ENCODE measurements at regions not wholly inside any gene's neighbourhood (a gene's known extent, or its start where the extent isn't known, plus 50 kb on each side); places are given as distances from the start of the nearest gene placed in this dataset.

DNA sequence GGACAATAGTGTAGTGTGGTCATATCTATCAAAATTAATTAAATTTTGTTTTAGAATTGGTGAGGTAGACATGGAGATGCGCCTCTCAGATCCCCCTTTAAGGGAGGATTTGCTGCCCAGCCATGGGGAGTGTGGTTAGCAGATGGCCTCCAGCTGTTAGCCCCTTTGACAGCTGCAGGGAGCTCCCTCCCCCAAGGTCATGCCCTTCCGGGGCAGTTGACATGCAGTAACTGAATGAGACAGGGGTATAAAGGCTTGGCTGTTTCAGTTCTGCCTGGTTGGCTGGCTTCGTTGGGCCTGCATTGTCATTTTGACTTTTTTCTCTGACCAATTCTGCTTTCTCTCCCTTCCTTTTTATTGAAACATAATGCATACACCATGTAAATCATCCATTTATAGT is 291.5 kb upstream of the SRRM4 start:
- peaks cover 0 to 39% (median 24%) of the 10 kb centered on the region in 4 donors for H3K4me1 ChIP-seq
- no peaks in the 10 kb centered on the region for H3K36me3 ChIP-seq
- TF ChIP-seq POLR2AphosphoS5 (IDR thresholded peaks at IDR 0.05) (no peak), EP300 (IDR thresholded peaks at IDR 0.05) (no peak), POLR2A (IDR thresholded peaks at IDR 0.05) (no peak)
- TF ChIP-seq, protein P1, sequence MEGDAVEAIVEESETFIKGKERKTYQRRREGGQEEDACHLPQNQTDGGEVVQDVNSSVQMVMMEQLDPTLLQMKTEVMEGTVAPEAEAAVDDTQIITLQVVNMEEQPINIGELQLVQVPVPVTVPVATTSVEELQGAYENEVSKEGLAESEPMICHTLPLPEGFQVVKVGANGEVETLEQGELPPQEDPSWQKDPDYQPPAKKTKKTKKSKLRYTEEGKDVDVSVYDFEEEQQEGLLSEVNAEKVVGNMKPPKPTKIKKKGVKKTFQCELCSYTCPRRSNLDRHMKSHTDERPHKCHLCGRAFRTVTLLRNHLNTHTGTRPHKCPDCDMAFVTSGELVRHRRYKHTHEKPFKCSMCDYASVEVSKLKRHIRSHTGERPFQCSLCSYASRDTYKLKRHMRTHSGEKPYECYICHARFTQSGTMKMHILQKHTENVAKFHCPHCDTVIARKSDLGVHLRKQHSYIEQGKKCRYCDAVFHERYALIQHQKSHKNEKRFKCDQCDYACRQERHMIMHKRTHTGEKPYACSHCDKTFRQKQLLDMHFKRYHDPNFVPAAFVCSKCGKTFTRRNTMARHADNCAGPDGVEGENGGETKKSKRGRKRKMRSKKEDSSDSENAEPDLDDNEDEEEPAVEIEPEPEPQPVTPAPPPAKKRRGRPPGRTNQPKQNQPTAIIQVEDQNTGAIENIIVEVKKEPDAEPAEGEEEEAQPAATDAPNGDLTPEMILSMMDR (IDR thresholded peaks at IDR 0.05): no peak
- no peaks in the 10 kb centered on the region for H3K27me3 ChIP-seq
- H3K9me3 ChIP-seq: no peaks in the 10 kb centered on the region
- H3K27ac ChIP-seq: no peak overlapping the region
- intact Hi-C loops (cut with DNase I): loop anchor here (5.0 to 10.0 kb wide), 5 partner anchors 127 to 638 kb away; partner anchors contain the start of gene HSPB8
- H3K4me3 ChIP-seq: no peak overlapping the region
- DNase-seq: no peak
- WGBS, 2 donors: 41 to 55% methylated on average over 3 of the region's 3 CpGs

- WGBS, 2 donors: 63 to 71% methylated on average over 3 of the region's 3 CpGs
- intact Hi-C loops (cut with DNase I): no loop called here
- Histone ChIP-seq H3K36me3 (no peaks in the 10 kb centered on the region), H3K27me3 (no peaks in the 10 kb centered on the region), H3K4me3 (no peak overlapping the region), H3K4me1 (peaks cover 0 to 33% (median 19%) of the 10 kb centered on the region in 4 donors), H3K9me3 (no peaks in the 10 kb centered on the region), H3K27ac (no peak overlapping the region)
- TF ChIP-seq, protein P1 (IDR thresholded peaks at IDR 0.05): no peak
- TF ChIP-seq POLR2AphosphoS5 (IDR thresholded peaks at IDR 0.05) (no peak), POLR2A (IDR thresholded peaks at IDR 0.05) (no peak), EP300 (IDR thresholded peaks at IDR 0.05) (no peak)
- no peak for DNase-seq
Observed at GRCh38 chr12:118690506-118690905, 290.8 kb upstream of the SRRM4 start.

DNA sequence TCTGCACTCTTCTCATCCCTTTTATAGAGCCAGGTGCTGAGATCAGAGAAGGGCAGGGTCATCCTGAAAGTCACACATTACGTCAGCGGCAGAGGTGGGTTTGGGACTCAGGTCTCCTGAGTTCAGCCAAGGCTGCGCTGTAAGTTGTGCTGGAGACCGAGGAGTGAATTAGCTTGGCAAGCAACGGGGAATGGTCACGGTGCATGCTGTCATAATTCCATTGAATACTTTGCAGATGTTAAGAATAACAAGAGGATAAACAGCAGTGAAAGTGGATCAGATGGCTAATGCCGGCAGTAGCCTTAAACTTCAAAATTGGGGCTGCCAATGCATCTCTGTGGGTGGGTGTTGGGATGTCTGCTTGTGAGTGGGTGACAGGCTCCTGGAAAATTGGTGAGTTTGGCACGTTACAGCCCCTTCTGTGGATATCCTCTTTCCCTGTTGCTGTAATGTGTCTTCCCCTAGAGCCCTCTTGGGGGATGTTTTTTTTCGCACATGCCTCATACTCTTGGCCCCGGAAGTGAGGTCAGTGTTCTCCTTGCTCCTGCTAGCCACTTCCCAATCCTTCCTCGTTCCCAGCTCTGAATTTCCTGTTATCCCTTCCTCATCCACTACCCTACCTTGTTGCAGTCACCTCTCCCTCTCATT is 287.1 kb upstream of the SRRM4 start:
- DNase-seq: peak; percentile 78
- no peaks in the 10 kb centered on the region for H3K36me3 ChIP-seq
- H3K27me3 ChIP-seq: no peaks in the 10 kb centered on the region
- intact Hi-C loops (cut with DNase I): no loop called here
- no peak overlapping the region for H3K4me3 ChIP-seq
- H3K4me1 ChIP-seq: peaks cover 0 to 11% (median 6%) of the 10 kb centered on the region in 4 donors
- TF ChIP-seq, protein P1 (IDR thresholded peaks at IDR 0.05): no peak
- peak in 3 of 4 donors; percentile 14 to 59 (median 33) for TF ChIP-seq EP300 (IDR thresholded peaks at IDR 0.05)
- TF ChIP-seq POLR2AphosphoS5 (IDR thresholded peaks at IDR 0.05): peak in 3 of 4 donors; percentile 64 to 70 (median 64)
- peak overlapping the region in 3 of 4 donors; percentile 17 to 38 (median 23) for H3K27ac ChIP-seq
- WGBS, 2 donors: 71 to 76% methylated on average over 11 of the region's 11 CpGs
- H3K9me3 ChIP-seq: no peaks in the 10 kb centered on the region

- H3K4me1 ChIP-seq: no peaks in the 10 kb centered on the region
- 52 to 59% methylated on average over 5 of the region's 5 CpGs for WGBS, 2 donors
- H3K36me3 ChIP-seq: no peaks in the 10 kb centered on the region
- no peak overlapping the region for H3K27ac ChIP-seq
- DNase-seq: no peak
- no peaks in the 10 kb centered on the region for H3K9me3 ChIP-seq
- no peak for TF ChIP-seq POLR2AphosphoS5 (IDR thresholded peaks at IDR 0.05)
- TF ChIP-seq EP300 (IDR thresholded peaks at IDR 0.05): no peak
- TF ChIP-seq, protein P1 (IDR thresholded peaks at IDR 0.05): no peak
- TF ChIP-seq POLR2A (IDR thresholded peaks at IDR 0.05): no peak
- no peaks in the 10 kb centered on the region for H3K27me3 ChIP-seq
- H3K4me3 ChIP-seq: no peak overlapping the region
- intact Hi-C loops (cut with DNase I): no loop called here
Observed at GRCh38 chr12:118704527-118705241, 276.7 kb upstream of the SRRM4 start.

Measured in sigmoid colon (tissue), 6 donors.